C4-2B (cell line): ENCODE measurements at regions not wholly inside any gene's neighbourhood (a gene's known extent, or its start where the extent isn't known, plus 50 kb on each side); places are given as distances from the start of the nearest gene placed in this dataset.

Experiments used
- ZFX ChIP-seq: fragments of 450-650 bp; IDR thresholded peaks from 2 replicates; pipeline ENCODE4 v1.6.1; 2017
- TF ChIP-seq, protein P1 (sequence below): fragments of 450-650 bp; conservative IDR thresholded peaks from 2 replicates; pipeline ENCODE4 v1.5.1; 2017; ENCODE audit warnings: mild to moderate bottlenecking

GRCh38 chr5:61912559-61912958 is 393.4 kb upstream of the KIF2A start:
- TF ChIP-seq, protein P1, sequence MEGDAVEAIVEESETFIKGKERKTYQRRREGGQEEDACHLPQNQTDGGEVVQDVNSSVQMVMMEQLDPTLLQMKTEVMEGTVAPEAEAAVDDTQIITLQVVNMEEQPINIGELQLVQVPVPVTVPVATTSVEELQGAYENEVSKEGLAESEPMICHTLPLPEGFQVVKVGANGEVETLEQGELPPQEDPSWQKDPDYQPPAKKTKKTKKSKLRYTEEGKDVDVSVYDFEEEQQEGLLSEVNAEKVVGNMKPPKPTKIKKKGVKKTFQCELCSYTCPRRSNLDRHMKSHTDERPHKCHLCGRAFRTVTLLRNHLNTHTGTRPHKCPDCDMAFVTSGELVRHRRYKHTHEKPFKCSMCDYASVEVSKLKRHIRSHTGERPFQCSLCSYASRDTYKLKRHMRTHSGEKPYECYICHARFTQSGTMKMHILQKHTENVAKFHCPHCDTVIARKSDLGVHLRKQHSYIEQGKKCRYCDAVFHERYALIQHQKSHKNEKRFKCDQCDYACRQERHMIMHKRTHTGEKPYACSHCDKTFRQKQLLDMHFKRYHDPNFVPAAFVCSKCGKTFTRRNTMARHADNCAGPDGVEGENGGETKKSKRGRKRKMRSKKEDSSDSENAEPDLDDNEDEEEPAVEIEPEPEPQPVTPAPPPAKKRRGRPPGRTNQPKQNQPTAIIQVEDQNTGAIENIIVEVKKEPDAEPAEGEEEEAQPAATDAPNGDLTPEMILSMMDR: no peak
- TF ChIP-seq ZFX: no peak
